ENCODE measurements at regions not wholly inside any gene's neighbourhood (a gene's known extent, or its start where the extent isn't known, plus 50 kb on each side); places are given as distances from the start of the nearest gene placed in this dataset.

DNA sequence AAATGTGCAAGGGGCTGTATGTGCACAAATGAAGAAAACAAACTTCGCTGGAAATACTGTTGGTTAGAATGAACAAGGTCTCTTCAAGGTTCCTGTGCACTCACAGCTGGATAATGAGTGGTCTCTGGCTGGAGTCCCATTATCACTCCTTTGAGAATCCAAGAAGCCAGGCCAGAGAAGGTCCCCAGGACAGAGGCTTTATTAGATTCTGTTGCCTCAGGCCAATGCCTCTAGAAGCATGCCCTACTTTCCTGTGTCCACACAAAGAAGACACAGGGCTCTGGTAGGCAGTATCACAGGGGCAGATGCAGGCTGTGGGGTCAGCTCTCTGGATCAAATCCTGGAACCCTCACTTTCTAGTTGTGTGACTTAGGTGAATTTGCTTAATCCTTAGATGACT, 384.7 kb downstream of the GRIN2B start:
- Mint-ChIP-seq H3K36me3 (ENCODE audit: low read depth) (no peaks in the 10 kb centered on the region), H3K4me3 (no peak overlapping the region), H3K27ac (no peak overlapping the region), H3K9me3 (peaks cover 72% of the 10 kb centered on the region), H3K27me3 (ENCODE audit: insufficient read depth) (no peaks in the 10 kb centered on the region; the same call in 1 of the 2 replicates), H3K4me1 (ENCODE audit: low read depth) (no peaks in the 10 kb centered on the region)
- no peak for TF ChIP-seq CTCF (IDR thresholded peaks at IDR 0.05)
- DNase-seq, result no peak

DNA sequence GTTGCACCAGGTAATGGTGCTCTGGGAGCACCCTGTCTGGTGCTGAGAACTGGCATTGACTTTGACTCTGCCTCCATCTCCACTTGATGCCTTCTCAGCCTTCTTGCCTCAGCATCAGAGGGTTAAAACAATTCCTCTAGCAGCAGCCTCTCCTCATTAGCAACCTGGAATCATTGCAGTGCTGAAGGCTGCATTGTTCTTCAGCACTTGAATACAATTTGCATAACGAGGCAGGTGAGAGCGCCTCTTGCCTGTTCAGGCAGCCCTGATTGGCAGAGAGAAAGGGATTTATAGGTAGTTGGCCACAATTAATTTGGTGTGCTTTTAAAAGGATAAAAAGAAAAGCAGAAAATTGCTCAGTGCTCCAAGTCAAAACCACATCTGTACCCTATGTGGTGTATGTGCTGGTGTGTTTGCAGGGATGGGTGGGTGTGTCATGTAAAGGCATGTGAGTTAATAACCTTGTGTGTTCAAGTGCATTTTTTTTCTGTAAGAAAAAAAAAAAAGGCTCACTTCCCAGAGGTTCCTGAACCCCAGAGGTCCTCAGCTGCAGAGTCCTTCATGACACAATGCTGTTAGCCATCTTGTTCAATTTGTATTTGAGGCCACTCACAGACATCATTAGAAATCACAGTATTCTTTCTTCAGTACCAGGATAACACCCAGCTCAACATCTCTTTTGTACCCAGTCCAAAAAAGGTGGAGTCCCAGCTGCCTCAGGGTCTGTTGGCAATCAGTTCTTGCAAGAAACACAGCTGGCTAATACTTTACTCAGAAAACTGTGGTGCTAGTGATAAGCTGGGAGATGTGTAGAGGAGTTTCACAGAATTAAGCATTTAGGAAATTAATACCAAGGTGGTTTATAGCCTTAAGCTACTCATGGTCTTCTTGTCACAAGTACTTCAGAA, 385.6 kb downstream of the GRIN2B start:
- no peak overlapping the region for H3K27ac Mint-ChIP-seq
- H3K36me3 Mint-ChIP-seq (ENCODE audit: low read depth), result no peaks in the 10 kb centered on the region
- TF ChIP-seq CTCF (IDR thresholded peaks at IDR 0.05), result no peak
- H3K27me3 Mint-ChIP-seq (ENCODE audit: insufficient read depth), result no peaks in the 10 kb centered on the region; the same call in 1 of the 2 replicates
- no peak for DNase-seq
- peaks cover 65% of the 10 kb centered on the region for H3K9me3 Mint-ChIP-seq
- H3K4me3 Mint-ChIP-seq, result no peak overlapping the region
- no peaks in the 10 kb centered on the region for H3K4me1 Mint-ChIP-seq (ENCODE audit: low read depth)

- no peak overlapping the region for H3K27ac Mint-ChIP-seq
- no peaks in the 10 kb centered on the region for H3K36me3 Mint-ChIP-seq (ENCODE audit: low read depth)
- H3K4me1 Mint-ChIP-seq (ENCODE audit: low read depth), result no peaks in the 10 kb centered on the region
- DNase-seq, result no peak
- no peak overlapping the region for H3K4me3 Mint-ChIP-seq
- no peaks in the 10 kb centered on the region; the same call in 1 of the 2 replicates for H3K27me3 Mint-ChIP-seq (ENCODE audit: insufficient read depth)
- TF ChIP-seq CTCF (IDR thresholded peaks at IDR 0.05), result no peak
- H3K9me3 Mint-ChIP-seq, result peaks cover 62% of the 10 kb centered on the region
Measured at GRCh38 chr12:13594731-13595514, 386.5 kb downstream of the GRIN2B start.

DNA sequence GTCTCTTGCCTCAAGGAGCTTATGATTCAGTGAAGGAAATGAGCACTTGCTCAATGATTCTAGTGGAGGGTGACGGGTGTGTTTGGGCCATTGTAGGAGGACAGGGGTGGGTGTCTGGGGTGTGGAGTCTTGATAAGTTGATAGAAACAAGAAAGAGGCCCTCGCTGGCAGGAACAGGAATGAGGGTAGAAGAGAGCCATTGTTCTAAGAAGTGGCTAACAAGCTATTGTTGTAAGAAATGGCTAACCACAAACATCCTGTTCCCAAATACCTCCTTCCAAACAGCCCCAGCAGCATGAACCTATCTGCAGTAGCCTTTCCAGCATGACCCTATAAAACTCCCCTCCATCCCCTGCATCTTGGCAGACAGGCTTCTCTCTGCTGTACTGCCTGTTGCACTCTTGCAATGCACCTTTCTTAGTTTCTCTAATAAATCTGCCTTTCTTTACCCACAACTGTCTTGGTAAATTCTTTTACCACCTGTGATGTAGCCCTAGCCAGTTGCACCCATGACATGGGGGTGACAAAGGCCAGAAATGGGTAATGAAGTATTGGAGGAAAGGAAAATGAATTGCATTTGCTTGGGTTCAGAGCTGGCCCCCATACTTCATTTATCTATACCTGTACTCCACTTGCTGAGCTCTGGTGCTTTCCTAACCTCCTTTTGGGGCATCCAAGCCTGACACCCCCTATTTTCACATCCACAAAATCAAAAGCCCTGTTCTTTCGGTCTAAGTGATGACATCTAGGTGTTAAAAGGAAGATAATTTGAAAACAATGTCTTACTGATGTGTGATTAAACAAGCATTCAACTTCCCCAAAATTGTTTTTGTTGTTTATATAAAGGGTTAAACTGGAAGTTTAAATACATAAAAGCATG, 389.1 kb downstream of the GRIN2B start:
- Mint-ChIP-seq H3K36me3 (ENCODE audit: low read depth) (no peaks in the 10 kb centered on the region), H3K27me3 (ENCODE audit: insufficient read depth) (no peaks in the 10 kb centered on the region; the same call in 1 of the 2 replicates), H3K4me3 (no peak overlapping the region), H3K27ac (no peak overlapping the region), H3K9me3 (peaks cover 46% of the 10 kb centered on the region), H3K4me1 (ENCODE audit: low read depth) (no peaks in the 10 kb centered on the region)
- no peak for TF ChIP-seq CTCF (IDR thresholded peaks at IDR 0.05)
- no peak for DNase-seq

GRCh38 chr12:13591488-13591887, 389.9 kb downstream of the GRIN2B start:
- H3K4me3 Mint-ChIP-seq, result no peak overlapping the region
- H3K4me1 Mint-ChIP-seq (ENCODE audit: low read depth), result no peaks in the 10 kb centered on the region
- no peak overlapping the region for H3K27ac Mint-ChIP-seq
- no peaks in the 10 kb centered on the region; the same call in 1 of the 2 replicates for H3K27me3 Mint-ChIP-seq (ENCODE audit: insufficient read depth)
- H3K36me3 Mint-ChIP-seq (ENCODE audit: low read depth), result no peaks in the 10 kb centered on the region
- no peak for DNase-seq
- TF ChIP-seq CTCF (IDR thresholded peaks at IDR 0.05), result no peak
- H3K9me3 Mint-ChIP-seq, result peaks cover 41% of the 10 kb centered on the region

Data from HFFc6 (cell line).